ENCODE measurements at regions not wholly inside any gene's neighbourhood (a gene's known extent, or its start where the extent isn't known, plus 50 kb on each side); places are given as distances from the start of the nearest gene placed in this dataset.

GRCh38 chr7:115387137-115387536, 465.2 kb downstream of the MDFIC start:
- no peak for TF ChIP-seq CTCF (conservative IDR thresholded peaks at IDR 0.05)
- TF ChIP-seq EZH2 (IDR thresholded peaks at IDR 0.05; ENCODE audit: low read depth), result no peak

All from PC-9 (cell line).